Aorta (tissue), 5 donors: ENCODE measurements at regions not wholly inside any gene's neighbourhood (a gene's known extent, or its start where the extent isn't known, plus 50 kb on each side); places are given as distances from the start of the nearest gene placed in this dataset.
"Not testable (repeated sequence)": the region's sequence is repeated elsewhere in the genome, so short reads cannot be mapped to it uniquely, and the experiment has no call there.

Experiments used
- ATAC-seq: fragments of 200-7000 bp; cut with Tn5 transposase; one replicate; pipeline ENCODE4 v1.9.1; 2022; ENCODE audit warnings: moderate library complexity; ENCODE audit not compliant: low FRiP score
- DNase-seq, 2 donors: peaks; one replicate each; pipeline ENCODE4 v3.0.0-alpha.2; 2020
- H3K27ac ChIP-seq, 2 donors: one replicate each; pipeline ENCODE4 v1.5.1; 2013; ENCODE audit warnings: low read length in 2 of 2, mild to moderate bottlenecking in 2 of 2, moderate library complexity in 2 of 2, control low read depth in 1 of 2, inconsistent platforms in 1 of 2, low read depth in 1 of 2
- H3K27me3 ChIP-seq, 2 donors: one replicate each; pipeline ENCODE4 v1.6.1; 2013; ENCODE audit warnings: control low read depth in 1 of 2, low read length in 1 of 2, mild to moderate bottlenecking in 1 of 2, moderate library complexity in 1 of 2; ENCODE audit not compliant: insufficient read depth in 2 of 2, control insufficient read depth in 1 of 2
- H3K36me3 ChIP-seq, 2 donors: one replicate each; pipeline ENCODE4 v1.6.1; 2013; ENCODE audit warnings: control low read depth in 1 of 2, low read length in 1 of 2, mild to moderate bottlenecking in 1 of 2; ENCODE audit not compliant: insufficient read depth in 2 of 2, control insufficient read depth in 1 of 2
- H3K4me1 ChIP-seq, 2 donors: one replicate each; pipeline ENCODE4 v1.6.1; 2013; ENCODE audit warnings: low read length in 2 of 2, control low read depth in 1 of 2, mild to moderate bottlenecking in 1 of 2, moderate library complexity in 1 of 2; ENCODE audit not compliant: insufficient read depth in 2 of 2, control insufficient read depth in 1 of 2
- H3K4me3 ChIP-seq, 2 donors: one replicate each; pipeline ENCODE4 v1.5.1; 2013; ENCODE audit warnings: low read length in 2 of 2, control low read depth in 1 of 2, mild to moderate bottlenecking in 1 of 2
- H3K9me3 ChIP-seq: one replicate; pipeline ENCODE4 v1.6.1; 2013; ENCODE audit warnings: mild to moderate bottlenecking, low read length; ENCODE audit not compliant: control insufficient read depth
- WGBS, 2 donors: extraction: QIAGEN DNeasy Blood & Tissue Kit; methylation state at CpG; one replicate each; pipeline ENCODE4 v1.1.7; 2013; 5-methylcytosine and 5-hydroxymethylcytosine counted together
- intact Hi-C, 2 donors: fragments of 100-400 bp; cut with DNase I; formaldehyde crosslinking; loops; one replicate each; pipeline versions ENCODE4 v1.14.2 to v1.15.0; 2022
- donor health status: healthy with polysubstance abuse.
- donor health status: Bipolar disorder and iron deficiency.
- donor health status: DM: no; HTN: no; CAD: no.
- donor health status: DM: no; HTN: no; CAD: no.
- donor health status: DM: yes; HTN: yes; CAD: no.

DNA sequence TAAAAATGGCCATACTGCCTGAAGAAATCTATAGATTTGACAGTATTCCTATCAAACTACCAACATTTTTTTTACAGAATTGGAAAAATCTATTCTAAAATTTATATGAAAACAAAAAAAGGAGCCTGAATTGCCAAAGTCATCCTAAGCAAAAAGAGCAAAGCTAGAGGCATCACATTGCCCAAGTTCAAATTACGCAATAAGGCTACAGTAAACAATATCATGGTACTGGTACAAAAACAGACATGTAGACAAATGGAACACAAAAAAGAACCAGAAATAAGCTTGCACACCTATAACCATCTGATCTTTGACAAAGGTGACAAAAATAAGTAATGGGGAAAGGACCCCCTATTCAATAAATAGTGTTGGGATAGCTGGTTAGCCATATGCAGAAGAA is 50.2 kb upstream of the THSD7B start:
- intact Hi-C loops, result no loop called here
- H3K4me1 ChIP-seq, result no peaks in the 10 kb centered on the region
- H3K4me3 ChIP-seq, result no peak overlapping the region
- WGBS, 2 donors, result 97 to 100% methylated on average over 1 of the region's 1 CpG
- no peak overlapping the region for H3K27ac ChIP-seq
- H3K9me3 ChIP-seq, result peaks cover 1% of the 10 kb centered on the region
- ATAC-seq (no peak), DNase-seq (no peak)
- no peaks in the 10 kb centered on the region for H3K27me3 ChIP-seq
- H3K36me3 ChIP-seq, result no peaks in the 10 kb centered on the region

DNA sequence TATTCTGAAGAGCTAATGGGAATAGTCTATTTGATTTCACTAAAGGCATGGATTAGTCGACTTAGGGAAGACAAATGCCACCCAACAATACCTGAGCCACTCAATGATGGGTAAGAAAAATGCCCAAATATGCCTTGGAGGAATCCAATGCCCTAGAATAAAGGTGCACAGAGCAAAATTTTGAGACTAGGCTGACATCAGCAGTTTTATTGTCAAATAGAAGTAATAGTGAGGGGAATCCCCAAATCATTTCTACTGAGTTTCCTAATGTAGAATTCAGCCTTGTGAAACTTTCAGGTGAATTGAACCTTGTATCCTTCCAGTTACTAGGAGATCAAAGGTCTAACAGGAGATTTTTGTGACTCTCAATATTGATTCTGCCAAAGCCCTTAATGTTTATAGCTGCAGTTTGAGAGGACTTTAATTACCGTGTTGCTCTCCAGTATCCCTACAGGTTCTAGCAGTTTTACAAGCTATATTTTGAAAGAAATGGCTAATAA is 50.8 kb upstream of the THSD7B start:
- WGBS, 2 donors, result 78 to 82% methylated on average over 2 of the region's 2 CpGs
- no peak overlapping the region for H3K4me3 ChIP-seq
- intact Hi-C loops, result no loop called here
- peaks cover 1% of the 10 kb centered on the region for H3K9me3 ChIP-seq
- H3K27ac ChIP-seq, result no peak overlapping the region
- no peak for DNase-seq
- H3K27me3 ChIP-seq, result no peaks in the 10 kb centered on the region
- no peaks in the 10 kb centered on the region for H3K36me3 ChIP-seq
- H3K4me1 ChIP-seq, result no peaks in the 10 kb centered on the region
- ATAC-seq, result no peak

GRCh38 chr2:136713739-136714138 is 51.6 kb upstream of the THSD7B start:
- no peak overlapping the region for H3K4me3 ChIP-seq
- H3K36me3 ChIP-seq, result no peaks in the 10 kb centered on the region
- DNase-seq (no peak), ATAC-seq (no peak)
- peaks cover 1% of the 10 kb centered on the region for H3K9me3 ChIP-seq
- WGBS, 2 donors, result 41 to 60% methylated on average over 2 of the region's 2 CpGs
- no peaks in the 10 kb centered on the region for H3K27me3 ChIP-seq
- intact Hi-C loops, result no loop called here
- no peak overlapping the region for H3K27ac ChIP-seq
- H3K4me1 ChIP-seq, result no peaks in the 10 kb centered on the region

DNA sequence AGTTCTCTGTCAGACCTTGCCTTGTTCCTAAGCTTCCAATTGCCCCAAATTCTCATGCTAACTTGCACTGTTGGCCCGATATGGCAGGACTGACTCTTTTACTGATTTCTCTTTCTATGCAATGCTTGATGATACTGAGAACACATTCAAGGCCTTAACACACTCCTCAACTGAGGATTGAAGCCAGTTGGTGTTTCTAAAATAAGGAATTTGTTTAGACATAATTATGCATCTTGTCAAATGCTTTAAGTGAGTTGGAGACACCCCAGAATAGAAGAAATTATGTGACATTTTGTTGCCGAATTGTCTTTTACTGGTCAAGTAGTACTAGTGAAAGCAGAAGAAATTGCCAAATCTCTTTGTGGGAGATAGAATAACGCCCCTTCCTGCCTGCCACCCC is 60.0 kb upstream of the THSD7B start:
- H3K36me3 ChIP-seq, result no peaks in the 10 kb centered on the region
- peaks cover 1% of the 10 kb centered on the region for H3K9me3 ChIP-seq
- H3K4me3 ChIP-seq, result no peak overlapping the region
- intact Hi-C loops, result no loop called here
- H3K27ac ChIP-seq, result no peak overlapping the region
- ATAC-seq (no peak), DNase-seq (no peak)
- H3K4me1 ChIP-seq, result no peaks in the 10 kb centered on the region
- 89 to 95% methylated on average over 3 of the region's 3 CpGs for WGBS, 2 donors
- no peaks in the 10 kb centered on the region for H3K27me3 ChIP-seq

DNA sequence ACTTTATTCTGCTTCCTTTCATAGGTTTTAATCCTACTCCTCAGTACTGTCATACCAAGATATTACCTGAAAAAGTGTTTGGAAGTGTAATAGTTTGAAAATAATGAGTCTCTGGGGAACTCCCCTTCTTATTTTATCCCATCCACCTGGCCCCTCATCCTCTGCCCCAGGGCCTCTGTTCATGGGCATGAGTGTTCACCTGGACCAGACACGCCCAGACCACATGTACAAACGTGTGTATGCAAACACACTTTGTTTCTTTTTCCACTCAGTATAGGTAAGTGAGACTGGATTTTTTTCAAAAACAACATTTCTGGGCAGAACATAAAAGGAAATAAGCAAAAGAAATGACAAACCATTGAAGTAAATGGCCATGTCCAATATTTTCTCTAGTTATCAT is 62.1 kb upstream of the THSD7B start:
- ATAC-seq (no peak), DNase-seq (no peak)
- WGBS, 2 donors, result 72 to 79% methylated on average over 2 of the region's 2 CpGs
- H3K27me3 ChIP-seq, result no peaks in the 10 kb centered on the region
- H3K4me1 ChIP-seq, result no peaks in the 10 kb centered on the region
- H3K27ac ChIP-seq, result no peak overlapping the region
- intact Hi-C loops, result no loop called here
- H3K36me3 ChIP-seq, result no peaks in the 10 kb centered on the region
- H3K9me3 ChIP-seq, result peaks cover 1% of the 10 kb centered on the region
- no peak overlapping the region for H3K4me3 ChIP-seq

DNA sequence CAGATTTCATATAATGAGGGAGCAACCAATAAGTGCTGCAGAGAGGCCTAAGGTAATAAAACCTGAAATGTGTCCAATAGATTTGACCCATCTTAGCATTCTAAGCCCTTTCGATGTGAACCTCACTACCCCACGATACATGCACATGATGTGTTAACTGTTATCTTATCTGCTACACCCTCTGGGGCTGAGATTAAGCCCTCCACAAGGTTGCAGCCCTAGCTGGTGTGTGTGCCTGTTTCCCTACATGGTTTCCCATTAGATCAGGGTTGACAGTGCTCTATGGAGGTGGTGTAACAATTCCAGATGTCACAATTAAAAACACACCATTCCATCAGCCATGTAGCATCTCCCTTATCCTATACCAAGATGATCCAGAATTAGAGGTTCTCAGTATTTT is 68.9 kb upstream of the THSD7B start:
- Histone ChIP-seq H3K27ac (no peak overlapping the region), H3K27me3 (no peaks in the 10 kb centered on the region), H3K4me3 (no peak overlapping the region), H3K4me1 (no peaks in the 10 kb centered on the region), H3K9me3 (peaks cover 1% of the 10 kb centered on the region), H3K36me3 (no peaks in the 10 kb centered on the region)
- intact Hi-C loops, result no loop called here
- no peak for DNase-seq
- 90 to 92% methylated on average over 2 of the region's 2 CpGs for WGBS, 2 donors
- no peak for ATAC-seq

GRCh38 chr2:136693966-136694365 is 71.4 kb upstream of the THSD7B start:
- no peak for DNase-seq
- no peaks in the 10 kb centered on the region for H3K4me1 ChIP-seq
- ATAC-seq, result no peak
- 65% methylated on average over 5 of the region's 5 CpGs for WGBS, 2 donors
- no peaks in the 10 kb centered on the region for H3K9me3 ChIP-seq
- H3K36me3 ChIP-seq, result no peaks in the 10 kb centered on the region
- no peak overlapping the region for H3K27ac ChIP-seq
- no peak overlapping the region for H3K4me3 ChIP-seq
- intact Hi-C loops, result no loop called here
- H3K27me3 ChIP-seq, result no peaks in the 10 kb centered on the region

DNA sequence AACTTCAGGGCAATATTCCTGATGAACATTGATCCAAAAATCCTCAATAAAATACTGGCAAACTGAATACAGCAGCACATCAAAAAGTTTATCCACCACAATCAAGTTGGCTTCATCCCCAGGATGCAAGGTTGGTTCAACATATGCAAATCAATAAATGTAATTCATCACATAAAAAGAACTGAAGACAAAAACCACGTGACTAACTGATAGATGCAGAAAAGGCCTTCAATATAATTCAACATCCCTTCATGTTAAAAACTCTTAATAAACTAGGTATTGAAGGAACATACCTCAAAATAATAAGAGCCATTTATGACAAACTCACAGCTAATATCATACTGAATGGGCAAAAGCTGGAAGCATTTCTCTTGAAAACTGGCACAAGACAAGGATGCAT is 85.3 kb upstream of the THSD7B start:
- WGBS, 2 donors, result 48 to 55% methylated on average over 1 of the region's 1 CpG
- H3K27ac ChIP-seq, H3K4me3 ChIP-seq, H3K36me3 ChIP-seq, DNase-seq, H3K9me3 ChIP-seq, H3K4me1 ChIP-seq, H3K27me3 ChIP-seq, ATAC-seq, intact Hi-C loops: not testable (repeated sequence)

DNA sequence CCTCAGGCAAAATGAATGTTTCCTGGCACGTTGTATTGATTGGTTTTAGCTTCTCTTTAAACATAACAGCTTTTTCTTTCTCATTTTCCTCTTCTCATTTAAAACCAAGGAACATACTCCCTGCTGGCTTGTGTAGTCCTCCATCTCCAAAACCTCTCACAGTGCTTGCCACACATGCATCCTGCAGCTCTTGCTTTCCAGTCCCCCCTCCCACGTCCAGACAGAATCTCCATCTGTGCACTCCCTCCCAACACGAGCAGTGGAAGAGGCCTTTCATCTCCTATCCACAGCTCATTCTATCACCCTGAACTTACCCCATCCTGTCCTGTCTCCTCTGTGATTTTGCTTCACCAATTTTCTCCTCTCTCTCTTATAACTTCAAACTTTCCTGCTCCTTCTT is 99.6 kb upstream of the THSD7B start:
- Histone ChIP-seq H3K4me3 (no peak overlapping the region), H3K36me3 (no peaks in the 10 kb centered on the region), H3K9me3 (no peaks in the 10 kb centered on the region), H3K27ac (no peak overlapping the region), H3K27me3 (no peaks in the 10 kb centered on the region), H3K4me1 (no peaks in the 10 kb centered on the region)
- DNase-seq (no peak), ATAC-seq (no peak)
- 50 to 59% methylated on average over 3 of the region's 3 CpGs for WGBS, 2 donors
- intact Hi-C loops, result loop anchor here (5.0 to 10.0 kb wide), 2 partner anchors 241 to 243 kb away; no protein-coding TSS in a partner anchor
